DOHH2 (cell line): ENCODE measurements at regions not wholly inside any gene's neighbourhood (a gene's known extent, or its start where the extent isn't known, plus 50 kb on each side); places are given as distances from the start of the nearest gene placed in this dataset.

Source experiments
- EZH2phosphoT487 ChIP-seq: fragments of 200-600 bp; sonication (generic); IDR thresholded peaks from 2 replicates; pipeline ENCODE4 v1.6.1; 2017; ENCODE audit warnings: borderline replicate concordance, mild to moderate bottlenecking, antibody characterized with exemption, low read length, moderate library complexity, mixed read lengths
- TF ChIP-seq, protein P1 (sequence below): fragments of 200-600 bp; sonication (generic); IDR thresholded peaks from one replicate; pipeline ENCODE4 v1.5.1; 2014; ENCODE audit warnings: antibody characterized with exemption, mild to moderate bottlenecking, low read depth, low read length; ENCODE audit not compliant: poor library complexity, severe bottlenecking

DNA sequence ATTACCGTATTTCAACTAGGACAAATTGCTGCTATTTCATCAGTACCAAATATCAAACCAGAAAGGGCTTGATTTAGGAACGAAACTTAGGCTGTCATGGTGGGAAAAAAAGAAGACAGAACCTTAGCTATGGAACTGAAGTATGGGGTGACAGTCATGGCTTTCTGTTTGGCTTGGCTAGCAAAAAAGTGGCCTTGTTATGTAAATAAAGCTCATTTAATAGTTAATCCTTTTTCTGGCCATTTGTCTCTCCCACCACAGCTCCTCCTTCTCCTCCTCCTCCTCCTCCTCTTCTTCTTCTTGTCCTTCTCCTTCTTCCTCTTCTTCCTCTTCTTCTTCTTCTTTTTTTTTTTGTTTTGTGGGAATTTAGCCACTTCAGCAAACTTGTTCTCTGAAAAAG lies 434.7 kb upstream of the NDST4 start:
- TF ChIP-seq EZH2phosphoT487, result no peak
- TF ChIP-seq, protein P1, sequence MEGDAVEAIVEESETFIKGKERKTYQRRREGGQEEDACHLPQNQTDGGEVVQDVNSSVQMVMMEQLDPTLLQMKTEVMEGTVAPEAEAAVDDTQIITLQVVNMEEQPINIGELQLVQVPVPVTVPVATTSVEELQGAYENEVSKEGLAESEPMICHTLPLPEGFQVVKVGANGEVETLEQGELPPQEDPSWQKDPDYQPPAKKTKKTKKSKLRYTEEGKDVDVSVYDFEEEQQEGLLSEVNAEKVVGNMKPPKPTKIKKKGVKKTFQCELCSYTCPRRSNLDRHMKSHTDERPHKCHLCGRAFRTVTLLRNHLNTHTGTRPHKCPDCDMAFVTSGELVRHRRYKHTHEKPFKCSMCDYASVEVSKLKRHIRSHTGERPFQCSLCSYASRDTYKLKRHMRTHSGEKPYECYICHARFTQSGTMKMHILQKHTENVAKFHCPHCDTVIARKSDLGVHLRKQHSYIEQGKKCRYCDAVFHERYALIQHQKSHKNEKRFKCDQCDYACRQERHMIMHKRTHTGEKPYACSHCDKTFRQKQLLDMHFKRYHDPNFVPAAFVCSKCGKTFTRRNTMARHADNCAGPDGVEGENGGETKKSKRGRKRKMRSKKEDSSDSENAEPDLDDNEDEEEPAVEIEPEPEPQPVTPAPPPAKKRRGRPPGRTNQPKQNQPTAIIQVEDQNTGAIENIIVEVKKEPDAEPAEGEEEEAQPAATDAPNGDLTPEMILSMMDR, result no peak
